ENCODE measurements at regions not wholly inside any gene's neighbourhood (a gene's known extent, or its start where the extent isn't known, plus 50 kb on each side); places are given as distances from the start of the nearest gene placed in this dataset.

DNA sequence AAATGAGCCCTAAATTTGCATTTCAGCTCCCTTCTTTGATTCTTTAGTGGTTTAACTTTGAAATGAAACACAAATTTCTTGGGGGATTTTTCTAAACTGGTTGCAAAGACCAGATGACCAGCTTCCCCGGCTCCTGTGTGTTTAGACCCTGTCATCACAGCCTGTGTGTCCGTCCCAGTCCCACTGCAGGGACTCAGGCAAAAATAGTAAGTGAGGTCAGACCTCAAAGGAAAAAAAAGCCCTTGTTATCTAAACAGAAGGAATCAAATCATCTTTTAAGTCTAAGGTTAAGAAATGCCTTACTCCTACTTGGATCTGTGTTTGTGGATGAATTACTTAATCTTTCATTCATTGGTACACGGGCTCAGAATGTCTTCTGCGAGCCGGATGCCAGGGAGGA lies 423.7 kb downstream of the LPIN1 start:
- Histone ChIP-seq H3K9me3 (no peaks in the 10 kb centered on the region), H3K36me3 (ENCODE audit: low read depth, missing control alignments) (no peaks in the 10 kb centered on the region), H3K4me3 (no peak overlapping the region), H3K4me1 (peaks cover 20% of the 10 kb centered on the region), H3K27me3 (no peaks in the 10 kb centered on the region), H3K27ac (no peak overlapping the region)
- no peak for DNase-seq
- intact Hi-C loops (cut with DNase I; ENCODE audit: low total_unique reads), result no loop called here
- 84 to 85% methylated on average over 5 of the region's 5 CpGs for WGBS, 2 donors
- no peak for TF ChIP-seq POLR2A (IDR thresholded peaks at IDR 0.05)
- TF ChIP-seq, protein P1, sequence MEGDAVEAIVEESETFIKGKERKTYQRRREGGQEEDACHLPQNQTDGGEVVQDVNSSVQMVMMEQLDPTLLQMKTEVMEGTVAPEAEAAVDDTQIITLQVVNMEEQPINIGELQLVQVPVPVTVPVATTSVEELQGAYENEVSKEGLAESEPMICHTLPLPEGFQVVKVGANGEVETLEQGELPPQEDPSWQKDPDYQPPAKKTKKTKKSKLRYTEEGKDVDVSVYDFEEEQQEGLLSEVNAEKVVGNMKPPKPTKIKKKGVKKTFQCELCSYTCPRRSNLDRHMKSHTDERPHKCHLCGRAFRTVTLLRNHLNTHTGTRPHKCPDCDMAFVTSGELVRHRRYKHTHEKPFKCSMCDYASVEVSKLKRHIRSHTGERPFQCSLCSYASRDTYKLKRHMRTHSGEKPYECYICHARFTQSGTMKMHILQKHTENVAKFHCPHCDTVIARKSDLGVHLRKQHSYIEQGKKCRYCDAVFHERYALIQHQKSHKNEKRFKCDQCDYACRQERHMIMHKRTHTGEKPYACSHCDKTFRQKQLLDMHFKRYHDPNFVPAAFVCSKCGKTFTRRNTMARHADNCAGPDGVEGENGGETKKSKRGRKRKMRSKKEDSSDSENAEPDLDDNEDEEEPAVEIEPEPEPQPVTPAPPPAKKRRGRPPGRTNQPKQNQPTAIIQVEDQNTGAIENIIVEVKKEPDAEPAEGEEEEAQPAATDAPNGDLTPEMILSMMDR (IDR thresholded peaks at IDR 0.05), result no peak

DNA sequence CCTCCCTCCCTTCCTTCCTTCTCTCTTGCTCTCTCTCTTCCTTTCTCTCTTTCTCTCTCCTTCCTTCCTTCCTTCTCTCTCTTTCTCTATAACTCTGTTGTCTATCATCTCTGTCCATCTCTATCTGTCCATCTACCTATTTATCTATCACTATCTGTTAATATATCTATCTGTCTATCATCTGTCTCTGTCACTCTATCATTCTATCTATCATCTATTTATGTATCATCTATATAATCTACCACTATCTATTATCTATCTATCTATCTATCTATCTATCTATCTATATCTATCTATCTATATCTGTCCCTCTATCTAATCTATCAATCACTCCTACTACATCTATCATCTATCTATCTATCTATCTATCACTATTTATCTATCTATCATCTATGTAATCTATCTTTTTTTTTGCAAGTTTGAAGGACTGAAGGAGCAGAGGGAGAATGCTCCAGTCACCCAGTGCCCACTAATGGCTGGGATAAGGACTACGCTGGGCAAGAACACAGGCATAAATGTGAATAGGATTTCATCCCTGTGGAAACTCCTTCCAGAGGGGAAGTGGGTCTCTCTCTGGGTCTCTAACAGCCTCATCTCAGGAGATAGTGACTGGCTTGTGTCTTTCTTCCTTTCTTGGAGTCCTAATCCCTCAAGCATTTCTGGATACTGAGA lies 427.0 kb downstream of the LPIN1 start:
- no peak for DNase-seq
- Histone ChIP-seq H3K9me3 (no peaks in the 10 kb centered on the region), H3K27ac (no peak overlapping the region), H3K4me1 (peaks cover 29% of the 10 kb centered on the region), H3K27me3 (no peaks in the 10 kb centered on the region), H3K36me3 (ENCODE audit: low read depth, missing control alignments) (no peaks in the 10 kb centered on the region), H3K4me3 (no peak overlapping the region)
- intact Hi-C loops (cut with DNase I; ENCODE audit: low total_unique reads), result no loop called here
- 95 to 97% methylated on average over 1 of the region's 1 CpG for WGBS, 2 donors
- TF ChIP-seq, protein P1 (IDR thresholded peaks at IDR 0.05), result no peak
- no peak for TF ChIP-seq POLR2A (IDR thresholded peaks at IDR 0.05)

DNA sequence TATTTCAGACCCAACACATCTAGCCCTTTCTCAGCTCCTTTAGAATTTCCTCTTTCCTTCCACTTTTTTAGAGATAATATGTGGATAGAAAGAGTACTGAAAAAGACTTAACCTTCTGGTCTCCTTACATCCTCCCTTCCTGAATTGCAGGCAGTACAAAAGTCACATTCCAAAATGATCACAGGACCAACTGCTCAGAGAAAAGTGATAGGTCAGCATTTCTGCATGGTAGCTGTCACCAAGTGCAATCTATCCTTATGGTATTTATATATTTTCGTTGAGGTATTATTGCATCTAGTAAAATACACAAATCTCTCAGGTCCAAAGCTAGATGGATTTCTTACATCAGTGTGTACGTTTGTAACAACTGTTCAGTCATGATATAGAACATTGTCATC lies 427.5 kb downstream of the LPIN1 start:
- no peak for TF ChIP-seq POLR2A (IDR thresholded peaks at IDR 0.05)
- TF ChIP-seq, protein P1 (IDR thresholded peaks at IDR 0.05), result no peak

DNA sequence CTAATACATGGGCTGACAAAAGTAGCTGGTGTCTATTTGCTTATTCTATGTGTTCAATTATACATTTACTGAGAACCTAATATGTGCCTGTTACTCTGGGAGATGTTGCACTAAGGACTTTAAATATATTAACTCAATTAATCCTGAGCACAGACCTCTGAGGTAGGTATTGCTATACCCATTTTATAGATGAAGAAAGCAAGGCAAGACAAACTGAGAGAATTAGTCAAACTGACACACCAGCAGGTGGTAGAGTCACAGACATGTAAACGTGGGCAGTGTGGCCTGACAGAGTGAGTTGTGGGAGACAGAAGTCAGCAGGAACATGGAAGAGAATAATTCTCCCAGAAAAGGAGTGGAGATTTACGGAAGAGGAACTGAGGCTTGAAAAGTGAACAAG lies 428.9 kb downstream of the LPIN1 start:
- no peak overlapping the region for H3K27ac ChIP-seq
- WGBS, 2 donors, result 96 to 100% methylated on average over 2 of the region's 2 CpGs
- H3K4me1 ChIP-seq, result peaks cover 14% of the 10 kb centered on the region
- H3K4me3 ChIP-seq, result no peak overlapping the region
- intact Hi-C loops (cut with DNase I; ENCODE audit: low total_unique reads), result no loop called here
- DNase-seq, result no peak
- no peaks in the 10 kb centered on the region for H3K27me3 ChIP-seq
- H3K9me3 ChIP-seq, result no peaks in the 10 kb centered on the region
- H3K36me3 ChIP-seq (ENCODE audit: low read depth, missing control alignments), result no peaks in the 10 kb centered on the region
- TF ChIP-seq POLR2A (IDR thresholded peaks at IDR 0.05), result no peak

More for the DNA sequence above, 427.5 kb downstream of the LPIN1 start:
- intact Hi-C loops (cut with DNase I; ENCODE audit: low total_unique reads), result no loop called here
- H3K4me3 ChIP-seq, result no peak overlapping the region
- no peaks in the 10 kb centered on the region for H3K36me3 ChIP-seq (ENCODE audit: low read depth, missing control alignments)
- 93 to 96% methylated on average over 2 of the region's 2 CpGs for WGBS, 2 donors
- peaks cover 24% of the 10 kb centered on the region for H3K4me1 ChIP-seq
- H3K27ac ChIP-seq, result no peak overlapping the region
- no peaks in the 10 kb centered on the region for H3K27me3 ChIP-seq
- H3K9me3 ChIP-seq, result no peaks in the 10 kb centered on the region
- DNase-seq, result no peak

DNA sequence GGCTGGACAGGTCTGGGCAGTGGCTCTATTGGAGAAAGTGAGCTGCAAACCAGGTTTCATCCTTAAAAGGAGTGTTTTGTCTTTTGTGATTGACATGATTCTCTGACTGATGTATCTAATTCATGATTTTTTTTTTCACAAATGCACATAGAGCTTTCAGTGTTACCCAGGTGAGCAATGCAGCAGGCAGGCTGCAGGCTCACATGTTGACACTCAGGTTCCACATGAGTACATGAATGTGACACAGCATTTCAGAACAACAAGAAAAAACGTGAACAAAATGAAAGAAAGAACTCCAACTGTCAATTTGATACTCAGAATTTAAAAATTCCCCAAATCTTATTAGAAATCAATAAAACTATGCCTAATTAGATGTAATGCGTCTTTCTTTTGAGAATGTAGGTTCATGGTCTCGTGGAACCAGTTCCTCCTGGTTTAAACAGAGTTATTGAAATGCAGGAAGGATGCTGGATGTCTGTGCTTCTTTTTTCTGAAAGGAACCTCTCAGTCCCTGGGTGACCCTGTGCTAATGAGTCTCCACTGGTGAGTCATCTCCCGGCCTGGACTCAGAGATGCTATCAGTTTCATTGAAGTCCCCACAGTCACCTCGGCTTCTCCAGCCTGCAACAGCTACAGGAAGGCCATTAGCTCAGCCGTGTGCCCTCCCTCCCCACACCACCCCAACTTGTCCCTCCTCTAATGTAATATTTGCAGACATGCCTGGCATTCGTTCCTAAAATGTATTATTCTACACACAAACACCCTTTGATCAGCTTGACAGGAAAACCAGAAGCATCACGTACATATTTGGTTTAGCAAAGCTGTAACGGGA lies 430.4 kb downstream of the LPIN1 start:
- intact Hi-C loops (cut with DNase I; ENCODE audit: low total_unique reads), result no loop called here

More for the DNA sequence above, 430.4 kb downstream of the LPIN1 start:
- no peaks in the 10 kb centered on the region for H3K9me3 ChIP-seq
- no peak overlapping the region for H3K27ac ChIP-seq
- DNase-seq, result peak; percentile 42
- H3K4me3 ChIP-seq, result no peak overlapping the region
- no peaks in the 10 kb centered on the region for H3K27me3 ChIP-seq
- 38 to 39% methylated on average over 9 of the region's 9 CpGs for WGBS, 2 donors
- peaks cover 14% of the 10 kb centered on the region for H3K4me1 ChIP-seq
- TF ChIP-seq POLR2A (IDR thresholded peaks at IDR 0.05), result no peak
- TF ChIP-seq, protein P1 (IDR thresholded peaks at IDR 0.05), result no peak
- no peaks in the 10 kb centered on the region for H3K36me3 ChIP-seq (ENCODE audit: low read depth, missing control alignments)
